H1 (cell line): ENCODE measurements at regions not wholly inside any gene's neighbourhood (a gene's known extent, or its start where the extent isn't known, plus 50 kb on each side); places are given as distances from the start of the nearest gene placed in this dataset.

Experiments
- ATF2 ChIP-seq: IDR thresholded peaks from 2 replicates; pipeline ENCODE4 v1.6.1; 2012; ENCODE audit warnings: low read length, inconsistent platforms
- CTCF ChIP-seq, 3 experiments: IDR thresholded peaks; 1 replicate in 2 of 3; 2 replicates in 1 of 3; pipeline versions ENCODE4 v1.5.1 to v1.6.1; 2011; ENCODE audit warnings: low read length in 3 of 3, mild to moderate bottlenecking in 3 of 3, inconsistent platforms in 2 of 3, low read depth in 1 of 3, moderate library complexity in 1 of 3; ENCODE audit not compliant: insufficient read depth in 1 of 3; ENCODE audit errors: control extremely low read depth in 1 of 3
- EP300 ChIP-seq, 2 experiments: IDR thresholded peaks; 1 replicate in 1 of 2; 2 replicates in 1 of 2; pipeline ENCODE4 v1.6.1; 2011 to 2012; ENCODE audit warnings: low read depth in 2 of 2, low read length in 2 of 2, mild to moderate bottlenecking in 2 of 2, borderline replicate concordance in 1 of 2, inconsistent platforms in 1 of 2, moderate library complexity in 1 of 2
- EZH2 ChIP-seq: fragments of 200-600 bp; sonication (generic); IDR thresholded peaks from 2 replicates; pipeline ENCODE4 v1.7.1; 2012; ENCODE audit warnings: low read depth, mild to moderate bottlenecking, moderate library complexity, low read length, inconsistent platforms; ENCODE audit not compliant: severe bottlenecking
- MAX ChIP-seq: IDR thresholded peaks from 2 replicates; pipeline ENCODE4 v1.6.1; 2012; ENCODE audit warnings: inconsistent platforms
- POLR2A ChIP-seq, 2 experiments: IDR thresholded peaks; 1 replicate in 1 of 2; 2 replicates in 1 of 2; pipeline ENCODE4 v1.6.1; 2011; ENCODE audit warnings: low read depth in 2 of 2, low read length in 2 of 2, mild to moderate bottlenecking in 2 of 2; ENCODE audit errors: control extremely low read depth in 1 of 2
- SIX5 ChIP-seq: IDR thresholded peaks from 2 replicates; pipeline ENCODE4 v1.6.1; 2011; ENCODE audit warnings: mild to moderate bottlenecking, low read depth, low read length
- TBP ChIP-seq: IDR thresholded peaks from 2 replicates; pipeline ENCODE4 v1.6.1; 2011; ENCODE audit warnings: low read depth, low read length, improper control_type of control experiment

GRCh38 chr15:97750060-97750459 is 210.4 kb upstream of the ARRDC4 start:
- no peak for TF ChIP-seq SIX5
- no peak for TF ChIP-seq CTCF (IDR thresholded peaks at IDR 0.05; ENCODE audit: control extremely low read depth in 1 of 3, insufficient read depth in 1 of 3, low read depth in 1 of 3, low read length in 3 of 3)
- no peak for TF ChIP-seq EP300 (IDR thresholded peaks at IDR 0.05; ENCODE audit: borderline replicate concordance in 1 of 2, low read depth in 2 of 2, low read length in 2 of 2)
- TF ChIP-seq ATF2: no peak
- TF ChIP-seq EZH2: no peak
- no peak for TF ChIP-seq MAX
- TF ChIP-seq TBP: no peak
- TF ChIP-seq POLR2A (IDR thresholded peaks at IDR 0.05; ENCODE audit: control extremely low read depth in 1 of 2, low read depth in 2 of 2, low read length in 2 of 2): no peak
